A673 (cell line): ENCODE measurements at regions not wholly inside any gene's neighbourhood (a gene's known extent, or its start where the extent isn't known, plus 50 kb on each side); places are given as distances from the start of the nearest gene placed in this dataset.

Source experiments
- BruUV-seq: library from RNA; stranded (reverse); fragments of 400-500 nt; replicated peaks from 2 replicates; lab custom pipeline; 2021; lab: Mats Ljungman, UMichigan
- CTCF ChIA-PET: fragments of 300-600 bp; sonication (Branson Sonifier 250); formaldehyde crosslinking; loops from one replicate; lab custom pipeline; 2022; ENCODE audit warnings: antibody characterized with exemption; lab: Charles Lee
- POLR2A ChIA-PET: fragments of 300-600 bp; sonication (Branson Sonifier 250); formaldehyde crosslinking; loops from one replicate; lab custom pipeline; 2022; ENCODE audit warnings: antibody characterized with exemption; ENCODE audit not compliant: low non-redundant PET; lab: Charles Lee
- DNase-seq: peaks from one replicate; pipeline ENCODE4 v3.0.0-alpha.2; 2015; ENCODE audit warnings: low spot score
- H3K27ac ChIP-seq: fragments of 200-600 bp; sonication (generic); 2 replicates; pipeline ENCODE4 v1.5.1; 2016; ENCODE audit warnings: mixed run types, low read depth, mild to moderate bottlenecking, mixed read lengths, antibody characterized with exemption, low read length; ENCODE audit not compliant: poor library complexity, severe bottlenecking
- H3K27me3 ChIP-seq: fragments of 200-600 bp; sonication (generic); replicated peaks from 2 replicates; pipeline ENCODE4 v1.6.1; 2017; ENCODE audit warnings: mixed run types, low read depth, mild to moderate bottlenecking, mixed read lengths, antibody characterized with exemption, low read length; ENCODE audit not compliant: insufficient read depth, poor library complexity
- H3K36me3 ChIP-seq: fragments of 200-600 bp; sonication (generic); 2 replicates; pipeline ENCODE4 v1.6.1; 2016; ENCODE audit warnings: mixed run types, mild to moderate bottlenecking, mixed read lengths, antibody characterized with exemption, low read length; ENCODE audit not compliant: insufficient read depth, poor library complexity, severe bottlenecking
- H3K4me1 ChIP-seq: fragments of 200-600 bp; sonication (generic); 2 replicates; pipeline ENCODE4 v1.6.1; 2017; ENCODE audit warnings: mixed run types, mild to moderate bottlenecking, mixed read lengths, antibody characterized with exemption, low read length; ENCODE audit not compliant: insufficient read depth, poor library complexity, severe bottlenecking
- H3K4me3 ChIP-seq: fragments of 200-600 bp; sonication (generic); 2 replicates; pipeline ENCODE4 v1.5.1; 2016; ENCODE audit warnings: low read depth, mixed run types, mild to moderate bottlenecking, mixed read lengths, low read length; ENCODE audit not compliant: poor library complexity, severe bottlenecking
- H3K9me3 ChIP-seq: fragments of 200-600 bp; sonication (generic); 2 replicates; pipeline ENCODE4 v1.6.1; 2016; ENCODE audit warnings: mixed run types, low read depth, mild to moderate bottlenecking, mixed read lengths, antibody characterized with exemption, low read length; ENCODE audit not compliant: poor library complexity, severe bottlenecking
- CTCF ChIP-seq: fragments of 300-800, 200-600 bp; sonication (generic); conservative IDR thresholded peaks from 2 replicates; pipeline ENCODE4 v1.5.1; 2017; ENCODE audit warnings: low read depth, mild to moderate bottlenecking, antibody characterized with exemption, low read length, moderate library complexity, mixed read lengths
- EZH2 ChIP-seq: fragments of 200-600 bp; sonication (generic); IDR thresholded peaks from 2 replicates; pipeline ENCODE4 v1.6.1; 2017; ENCODE audit warnings: borderline replicate concordance, low read depth, mild to moderate bottlenecking, mixed read lengths, antibody characterized with exemption, low read length; ENCODE audit not compliant: poor library complexity, severe bottlenecking
- intact Hi-C: fragments of 100-400 bp; cut with micrococcal nuclease; formaldehyde crosslinking; loops from one replicate; pipeline ENCODE4 v1.10.0; 2022; ENCODE audit not compliant: unreplicated experiment

GRCh38 chr18:38971881-38972280, 1406.3 kb upstream of the CELF4 start:
- BruUV-seq: no TSS peak
- Histone ChIP-seq H3K9me3 (no peaks in the 10 kb centered on the region), H3K36me3 (no peaks in the 10 kb centered on the region), H3K4me3 (no peak overlapping the region), H3K27me3 (no peaks in the 10 kb centered on the region), H3K4me1 (no peaks in the 10 kb centered on the region), H3K27ac (no peak overlapping the region)
- intact Hi-C loops: no loop called here
- no peak for DNase-seq
- ChIA-PET CTCF (no interaction called here), POLR2A (no interaction called here)
- TF ChIP-seq EZH2 (no peak), CTCF (no peak)

- intact Hi-C loops: no loop called here
- POLR2A ChIA-PET: no interaction called here
- no peak overlapping the region for H3K4me3 ChIP-seq
- H3K4me1 ChIP-seq: no peaks in the 10 kb centered on the region
- no peaks in the 10 kb centered on the region for H3K9me3 ChIP-seq
- TF ChIP-seq EZH2: no peak
- no peak for TF ChIP-seq CTCF
- H3K27me3 ChIP-seq: no peaks in the 10 kb centered on the region
- no peak overlapping the region for H3K27ac ChIP-seq
- no TSS peak for BruUV-seq
- CTCF ChIA-PET: no interaction called here
- no peak for DNase-seq
- H3K36me3 ChIP-seq: no peaks in the 10 kb centered on the region
Observed at GRCh38 chr18:38966841-38967240, 1401.2 kb upstream of the CELF4 start.

GRCh38 chr18:38963943-38964660, 1398.5 kb upstream of the CELF4 start:
- intact Hi-C loops: no loop called here
- no peak overlapping the region for H3K4me3 ChIP-seq
- no peak overlapping the region for H3K27ac ChIP-seq
- no TSS peak for BruUV-seq
- TF ChIP-seq CTCF: no peak
- no peak for TF ChIP-seq EZH2
- H3K9me3 ChIP-seq: no peaks in the 10 kb centered on the region
- DNase-seq: no peak
- H3K4me1 ChIP-seq: no peaks in the 10 kb centered on the region
- no peaks in the 10 kb centered on the region for H3K36me3 ChIP-seq
- ChIA-PET CTCF (no interaction called here), POLR2A (no interaction called here)
- H3K27me3 ChIP-seq: no peaks in the 10 kb centered on the region
